ENCODE measurements at regions not wholly inside any gene's neighbourhood (a gene's known extent, or its start where the extent isn't known, plus 50 kb on each side); places are given as distances from the start of the nearest gene placed in this dataset.

DNA sequence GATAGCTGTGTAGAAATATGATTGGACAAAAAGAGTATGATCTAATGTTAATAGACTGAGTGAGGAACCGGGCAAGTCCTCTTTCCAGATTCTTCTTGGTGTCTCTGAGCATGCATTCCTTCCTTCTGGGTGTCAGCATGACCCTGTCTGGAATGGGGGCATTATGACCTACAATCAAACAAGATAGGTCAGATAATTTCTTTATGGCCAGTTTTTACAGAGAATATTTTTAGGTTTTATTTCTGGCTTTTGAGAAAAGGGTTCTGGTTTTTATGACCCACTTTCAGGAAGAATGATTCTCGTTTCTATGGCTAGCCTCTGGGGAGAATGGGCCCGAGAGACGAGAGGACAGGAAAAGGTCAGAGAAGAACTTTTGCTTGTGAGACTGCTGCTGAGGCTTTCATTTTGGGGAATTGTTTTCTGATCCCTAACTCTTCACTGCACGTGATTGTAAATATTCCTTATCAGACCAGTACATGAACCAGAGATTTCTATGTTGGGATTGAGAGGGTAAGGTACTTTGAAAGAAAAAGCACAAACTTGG lies 383.8 kb downstream of the AASDHPPT start:
- DNase-seq (ENCODE audit: low read depth), result no peak

DNA sequence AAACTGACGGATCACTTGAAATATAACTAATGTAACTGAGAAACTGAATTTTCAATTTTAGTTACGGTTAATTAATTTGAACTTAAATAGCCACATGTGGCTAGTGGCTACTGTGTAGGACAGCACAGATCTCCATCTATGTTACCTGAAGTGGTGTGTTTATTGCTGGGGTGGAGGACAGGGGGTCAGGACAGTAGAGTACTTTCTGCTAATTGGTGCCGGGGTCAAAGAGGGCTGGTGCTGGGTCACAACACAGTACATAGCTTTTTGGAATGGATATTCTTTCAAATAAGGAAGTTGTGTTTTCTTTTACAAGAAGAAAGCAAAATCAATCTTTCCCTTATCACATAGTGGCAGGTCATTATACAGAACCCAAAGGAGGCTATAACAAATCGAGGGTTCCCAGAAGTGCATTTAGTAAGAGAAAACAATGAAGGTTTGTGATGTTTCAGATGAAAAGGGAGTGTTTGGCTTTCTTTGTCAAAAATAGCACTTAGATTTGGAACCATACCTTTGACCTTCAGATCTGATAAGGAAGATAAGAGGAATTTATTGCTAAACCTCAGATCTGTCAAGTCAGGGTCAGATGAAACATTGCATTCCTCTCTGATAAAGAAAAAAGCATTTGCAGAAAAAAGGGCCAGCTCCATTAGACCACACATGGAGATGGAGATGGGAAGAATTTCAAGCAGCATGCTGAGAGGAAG lies 384.5 kb downstream of the AASDHPPT start:
- DNase-seq (ENCODE audit: low read depth), result no peak

DNA sequence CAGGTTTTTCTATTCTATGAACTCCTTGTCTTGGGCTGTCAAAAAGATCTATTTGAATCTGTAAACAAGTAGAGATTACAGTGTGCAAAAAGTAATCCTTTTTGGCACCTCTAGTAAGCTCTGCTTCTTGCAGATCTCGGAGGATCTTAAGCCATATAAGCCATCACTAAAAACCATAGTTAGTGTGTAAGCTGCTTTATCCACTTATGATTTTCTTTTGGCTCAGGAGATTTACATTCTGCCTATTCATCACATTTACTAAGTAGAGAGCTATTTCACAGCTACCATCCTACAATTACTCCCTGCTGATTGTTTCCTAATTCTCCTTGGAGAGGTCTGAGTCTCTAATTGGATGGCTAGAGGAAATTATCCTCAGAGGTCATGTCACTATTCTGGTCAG lies 385.7 kb downstream of the AASDHPPT start:
- DNase-seq (ENCODE audit: low read depth), result no peak

GRCh38 chr11:106463796-106464201 lies 386.3 kb downstream of the AASDHPPT start:
- DNase-seq (ENCODE audit: low read depth), result no peak

DNA sequence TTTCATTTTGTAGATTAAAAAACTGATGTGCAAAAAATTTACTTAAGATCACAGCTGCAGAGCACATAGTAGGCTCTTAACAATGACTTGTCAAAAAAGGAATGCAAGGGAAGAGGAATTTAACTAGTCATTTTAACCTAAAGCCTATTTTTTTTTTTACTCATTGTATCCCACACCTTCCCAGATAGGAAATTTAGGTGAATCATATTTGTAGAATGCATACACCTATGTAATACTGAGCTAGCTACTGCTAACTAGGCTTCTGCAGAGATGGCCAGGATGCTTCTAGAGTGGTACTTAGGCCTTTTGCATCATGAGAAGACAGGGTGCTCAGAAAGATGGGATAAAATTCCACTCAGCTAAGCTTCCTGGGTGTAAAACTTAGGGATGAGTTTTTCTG lies 387.3 kb downstream of the AASDHPPT start:
- no peak for DNase-seq (ENCODE audit: low read depth)

GRCh38 chr11:106466521-106467080 lies 389.1 kb downstream of the AASDHPPT start:
- peak; percentile 89 for DNase-seq (ENCODE audit: low read depth)

DNA sequence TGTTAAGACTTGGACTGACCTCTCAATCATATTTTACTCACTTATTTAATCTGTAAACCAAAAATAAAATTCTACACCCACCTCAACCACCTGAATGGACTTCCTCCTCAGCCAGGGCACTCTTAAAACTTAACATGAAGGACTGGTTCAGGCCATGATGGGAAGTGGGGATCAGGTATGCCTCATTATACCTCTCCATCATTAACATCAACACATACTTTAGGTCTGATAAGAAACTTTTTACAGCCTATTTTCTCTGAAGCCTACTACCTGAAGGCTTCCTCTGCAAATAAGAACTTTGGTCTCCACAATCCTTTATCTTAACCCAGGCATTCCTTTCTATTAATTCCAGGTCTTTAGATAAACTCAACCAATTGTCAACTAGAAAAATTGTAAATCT lies 390.0 kb downstream of the AASDHPPT start:
- no peak for DNase-seq (ENCODE audit: low read depth)

GRCh38 chr11:106468086-106468485 lies 390.6 kb downstream of the AASDHPPT start:
- DNase-seq (ENCODE audit: low read depth), result peak; percentile 56

DNA sequence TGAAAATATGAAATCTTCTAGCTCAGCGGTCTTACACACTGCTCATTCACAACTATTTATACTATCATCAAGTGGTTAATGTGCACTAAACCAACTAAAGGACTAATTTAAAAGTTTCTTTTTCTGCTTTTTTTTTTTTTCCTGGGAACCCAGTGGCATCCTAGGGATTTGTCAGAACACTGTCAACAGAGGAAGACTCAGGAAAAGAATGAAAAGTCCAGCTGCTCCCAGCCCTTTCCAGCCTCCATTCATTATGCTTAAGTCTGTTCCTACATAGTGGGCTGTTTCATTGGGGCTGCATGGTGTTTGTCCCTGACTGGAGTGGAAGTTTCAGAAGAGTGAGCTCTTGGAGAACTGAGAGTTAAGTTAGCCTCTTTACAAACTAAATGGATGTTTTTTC lies 391.1 kb downstream of the AASDHPPT start:
- DNase-seq (ENCODE audit: low read depth), result no peak

GRCh38 chr11:106470230-106470629 lies 392.8 kb downstream of the AASDHPPT start:
- no peak for DNase-seq (ENCODE audit: low read depth)

GRCh38 chr11:106471276-106471675 lies 393.8 kb downstream of the AASDHPPT start:
- DNase-seq (ENCODE audit: low read depth), result no peak

DNA sequence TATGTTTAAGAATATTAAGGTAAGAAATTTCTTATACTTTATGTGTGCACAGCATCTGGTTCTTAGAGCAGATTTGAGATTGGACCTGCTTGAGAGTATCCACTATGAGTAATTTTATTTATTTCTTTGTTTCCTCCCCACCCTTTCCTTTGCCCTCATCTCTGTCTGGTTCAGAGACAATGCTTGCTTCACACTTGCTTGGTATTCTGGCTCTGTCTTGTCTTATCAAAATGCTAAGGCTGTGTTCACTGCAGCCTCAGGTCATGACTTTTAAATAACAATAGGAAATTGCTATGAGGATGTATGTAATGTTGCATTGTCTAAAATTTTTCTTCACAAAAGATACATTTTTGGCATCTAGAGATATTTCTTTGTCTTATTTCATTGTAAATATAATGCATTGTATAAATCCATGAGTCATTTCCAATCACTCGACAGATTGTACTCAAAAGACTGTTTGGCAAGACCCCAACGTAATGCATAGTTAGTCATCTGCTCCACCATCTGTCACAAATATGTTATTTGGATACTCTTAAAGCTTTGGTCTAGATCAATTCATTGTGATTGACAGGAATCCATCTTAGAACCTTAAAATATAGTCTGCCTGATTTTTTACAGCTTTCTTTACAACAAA lies 395.7 kb downstream of the AASDHPPT start:
- DNase-seq (ENCODE audit: low read depth), result no peak

DNA sequence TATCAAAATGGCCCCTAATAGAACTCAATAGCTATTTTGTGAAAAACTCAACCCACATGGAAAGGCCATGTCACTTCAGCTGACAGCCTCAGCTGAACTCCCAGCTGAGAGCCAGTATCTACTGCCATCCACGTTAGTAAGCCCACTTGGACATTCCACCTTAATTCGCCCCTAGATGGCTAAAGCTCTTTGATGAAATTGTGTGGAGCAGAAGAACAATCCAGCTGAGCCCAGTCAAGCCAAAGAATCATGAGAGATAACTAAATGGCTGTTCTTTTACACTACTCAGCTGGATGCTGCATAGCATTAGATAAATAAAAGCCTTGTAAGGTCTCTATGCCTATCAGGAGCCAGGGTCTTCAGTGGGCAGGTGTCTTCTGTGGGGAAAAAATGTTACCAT lies 396.8 kb downstream of the AASDHPPT start:
- no peak for DNase-seq (ENCODE audit: low read depth)

GRCh38 chr11:106475181-106475580 lies 397.7 kb downstream of the AASDHPPT start:
- DNase-seq (ENCODE audit: low read depth), result no peak

GRCh38 chr11:106477776-106478175 lies 400.3 kb downstream of the AASDHPPT start:
- DNase-seq (ENCODE audit: low read depth), result no peak

DNA sequence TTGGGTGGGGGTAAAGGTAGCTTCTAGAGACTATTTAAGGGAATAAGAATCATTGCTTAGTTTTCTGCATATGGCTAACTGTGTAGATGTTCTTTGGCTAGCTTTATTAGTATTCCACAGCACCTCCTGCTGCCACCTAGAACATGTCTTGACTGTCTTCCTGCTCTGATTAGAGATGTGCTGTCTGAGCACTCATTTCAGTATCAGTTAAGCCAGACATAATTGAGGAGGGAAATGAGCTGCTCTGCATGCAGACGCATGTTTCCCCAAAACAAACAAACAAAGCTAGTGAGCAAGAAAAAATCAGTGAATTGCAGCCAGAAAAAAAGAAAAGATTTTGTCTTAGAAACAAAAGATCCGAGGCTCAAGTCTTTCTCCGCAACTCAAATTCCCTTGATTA lies 402.2 kb downstream of the AASDHPPT start:
- no peak for DNase-seq (ENCODE audit: low read depth)

- peak; percentile 72 for DNase-seq (ENCODE audit: low read depth)
Observed at GRCh38 chr11:106480581-106481190, 403.2 kb downstream of the AASDHPPT start.

GRCh38 chr11:106482917-106483785 lies 405.7 kb downstream of the AASDHPPT start:
- peak; percentile 84 for DNase-seq (ENCODE audit: low read depth)

DNA sequence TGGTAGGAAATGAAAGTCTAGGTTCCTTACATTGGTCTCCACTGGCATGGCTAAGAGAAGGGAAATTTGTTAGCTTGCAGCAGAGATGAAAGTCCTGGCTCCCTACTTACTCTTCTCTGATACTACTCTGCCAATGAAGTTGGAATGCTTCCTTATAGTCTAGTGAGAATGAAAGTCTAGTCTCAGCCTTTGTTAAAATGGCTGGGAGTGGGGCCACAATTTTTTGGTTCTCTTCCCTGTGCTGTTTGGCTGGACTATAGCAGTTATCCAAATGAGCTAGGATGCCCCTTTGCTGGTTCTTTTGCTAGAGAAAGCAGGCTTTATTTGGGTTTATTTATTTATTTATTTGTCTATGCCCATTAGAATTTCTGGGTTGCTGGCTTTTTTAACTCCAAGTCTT lies 414.3 kb downstream of the AASDHPPT start:
- no peak for DNase-seq (ENCODE audit: low read depth)

DNA sequence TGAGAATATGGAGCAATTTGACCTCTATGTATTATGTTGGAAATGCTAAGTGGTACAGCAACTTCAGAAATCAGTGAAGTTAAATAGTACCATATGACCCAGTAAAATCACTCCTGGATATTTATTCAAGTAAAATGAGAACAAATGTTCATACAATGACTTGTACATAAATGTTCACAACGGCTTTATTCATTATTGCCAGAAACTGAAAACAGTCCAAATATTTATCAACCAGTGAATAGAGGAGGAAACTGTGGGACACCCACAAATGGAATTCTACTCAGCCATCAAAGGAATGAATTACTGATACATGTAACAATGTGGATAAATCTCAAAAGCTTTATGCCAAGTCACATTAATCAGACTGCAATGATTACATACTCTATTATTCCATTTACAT lies 416.3 kb downstream of the AASDHPPT start:
- no peak for DNase-seq (ENCODE audit: low read depth)

DNA sequence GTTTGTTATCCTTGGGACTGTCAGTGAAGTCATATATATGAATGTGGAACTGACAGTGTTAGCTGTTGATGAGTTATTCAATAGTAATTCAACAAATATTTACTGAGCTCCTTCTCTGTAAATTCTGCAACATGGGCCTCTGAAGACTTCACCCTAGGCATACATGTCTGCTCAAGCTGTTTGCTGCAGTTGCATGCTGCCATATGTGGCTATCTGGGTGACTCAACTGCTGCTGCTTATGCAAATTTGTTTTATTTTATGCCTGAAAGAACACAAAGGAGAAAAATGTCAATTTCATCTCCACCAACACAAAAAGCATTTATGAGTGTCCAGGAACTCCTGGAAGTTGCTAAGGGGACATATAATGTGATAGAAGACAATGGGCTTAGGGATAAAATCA lies 417.6 kb downstream of the AASDHPPT start:
- peak; percentile 65 for DNase-seq (ENCODE audit: low read depth)

DNA sequence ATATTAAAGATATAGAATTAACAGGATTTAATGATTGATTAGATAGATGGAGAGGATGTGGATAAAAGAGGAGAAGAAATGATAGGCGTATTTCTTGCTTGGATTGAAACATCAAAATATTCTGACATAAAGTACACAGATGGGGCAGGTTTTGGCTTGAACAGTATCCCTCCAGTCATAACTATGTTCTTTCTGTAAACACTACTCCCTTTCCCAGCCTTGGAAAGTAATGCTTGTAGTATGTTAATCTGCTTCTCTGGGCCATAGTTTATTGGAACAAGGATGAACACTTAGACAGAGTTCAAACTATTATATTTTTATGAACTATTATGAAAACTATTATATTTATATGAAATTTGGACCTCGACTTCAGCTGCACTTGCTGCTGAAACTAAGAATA lies 419.2 kb downstream of the AASDHPPT start:
- no peak for DNase-seq (ENCODE audit: low read depth)
